Endothelial cell of umbilical vein (primary cell): ENCODE measurements at regions not wholly inside any gene's neighbourhood (a gene's known extent, or its start where the extent isn't known, plus 50 kb on each side); places are given as distances from the start of the nearest gene placed in this dataset.

ENCODE experiments used
- BruUV-seq: library from RNA; stranded (reverse); fragments of 400-500 nt; replicated peaks from 2 replicates; lab custom pipeline; 2021; lab: Mats Ljungman, UMichigan
- CTCF ChIA-PET: fragments of 300-600, 350-600 bp; sonication (Branson Sonifier 250); formaldehyde crosslinking; loops from one replicate; lab custom pipeline; 2021; ENCODE audit warnings: antibody characterized with exemption, inconsistent platforms; lab: Charles Lee
- POLR2A ChIA-PET: fragments of 300-600, 350-600 bp; sonication (Branson Sonifier 250); formaldehyde crosslinking; loops from one replicate; lab custom pipeline; 2021; ENCODE audit warnings: antibody characterized with exemption, inconsistent platforms; lab: Charles Lee
- DNase-seq: peaks from one replicate; pipeline ENCODE4 v3.0.0-alpha.2; 2011; ENCODE audit warnings: low read depth, low spot score
- FAIRE-seq: peaks from 2 replicates; lab custom pipeline; 2011; peaks lifted over from hg19 to GRCh38; lab: Jason Lieb, UNC
- H2AFZ ChIP-seq: 2 replicates; pipeline ENCODE4 v1.6.0; 2012; ENCODE audit warnings: low read depth, low read length, control low read depth, inconsistent platforms
- H3K27ac ChIP-seq: 2 replicates; pipeline ENCODE4 v1.5.1; 2011; ENCODE audit warnings: low read depth, mild to moderate bottlenecking, control low read depth, low read length, moderate library complexity; ENCODE audit not compliant: insufficient read depth
- H3K27me3 ChIP-seq, 2 experiments: 2 replicates each; pipeline versions ENCODE4 v1.6.0 to v1.6.1; 2011; ENCODE audit warnings: low read length in 2 of 2, mixed read lengths in 1 of 2; ENCODE audit not compliant: control insufficient read depth in 2 of 2, insufficient read depth in 2 of 2
- H3K36me3 ChIP-seq, 2 experiments: 2 replicates in 1 of 2; 3 replicates in 1 of 2; pipeline ENCODE4 v1.5.1; 2011; ENCODE audit warnings: low read length in 2 of 2, mild to moderate bottlenecking in 1 of 2, moderate library complexity in 1 of 2; ENCODE audit not compliant: control insufficient read depth in 2 of 2, insufficient read depth in 2 of 2; ENCODE audit errors: extremely low read depth in 1 of 2
- H3K4me1 ChIP-seq: 3 replicates; pipeline ENCODE4 v1.5.1; 2011; ENCODE audit warnings: mild to moderate bottlenecking, low read length; ENCODE audit not compliant: control insufficient read depth, insufficient read depth; ENCODE audit errors: extremely low read depth
- H3K4me2 ChIP-seq: 2 replicates; pipeline ENCODE4 v1.6.1; 2011; ENCODE audit warnings: low read length, control low read depth, mixed read lengths; ENCODE audit not compliant: insufficient read depth
- H3K4me3 ChIP-seq, 3 experiments: fragments of 200-600 bp in 1 of 3; sonication (generic), shearing (Covaris generic) in 1 of 3; replicated peaks in 1 of 3; 2 replicates each; pipeline ENCODE4 v1.5.1; 2011 to 2016; ENCODE audit warnings: control low read depth in 3 of 3, low read length in 3 of 3, mild to moderate bottlenecking in 2 of 3, inconsistent platforms in 1 of 3, low read depth in 1 of 3, moderate library complexity in 1 of 3; ENCODE audit not compliant: insufficient read depth in 1 of 3
- H3K79me2 ChIP-seq: 2 replicates; pipeline ENCODE4 v1.6.0; 2012; ENCODE audit warnings: low read length, inconsistent platforms; ENCODE audit not compliant: control insufficient read depth, insufficient read depth
- H3K9ac ChIP-seq: replicated peaks from 2 replicates; pipeline ENCODE3; 2011; ENCODE audit warnings: low read length, control low read depth; ENCODE audit not compliant: insufficient read depth; ENCODE audit errors: extremely low read depth
- H3K9me1 ChIP-seq: replicated peaks from 3 replicates; pipeline ENCODE4 v1.6.0; 2011; ENCODE audit warnings: mild to moderate bottlenecking, low read length; ENCODE audit not compliant: control insufficient read depth, insufficient read depth; ENCODE audit errors: extremely low read depth
- H3K9me3 ChIP-seq: replicated peaks from 2 replicates; pipeline ENCODE4 v1.5.1; 2012; ENCODE audit warnings: low read length, inconsistent platforms; ENCODE audit not compliant: control insufficient read depth, insufficient read depth
- H4K20me1 ChIP-seq: replicated peaks from 2 replicates; pipeline ENCODE3; 2011; ENCODE audit warnings: mild to moderate bottlenecking, low read length; ENCODE audit not compliant: control insufficient read depth, insufficient read depth; ENCODE audit errors: extremely low read depth
- CTCF ChIP-seq, 2 donors: IDR thresholded peaks; 1 replicate in 1 of 2; 2 replicates in 1 of 2; pipeline ENCODE4 v1.5.1; 2011; ENCODE audit warnings: low read length in 2 of 2, mild to moderate bottlenecking in 2 of 2, moderate library complexity in 2 of 2, control low read depth in 1 of 2, inconsistent platforms in 1 of 2, low read depth in 1 of 2; ENCODE audit not compliant: insufficient read depth in 1 of 2; ENCODE audit errors: extremely low read depth in 1 of 2
- EZH2 ChIP-seq: IDR thresholded peaks from 2 replicates; pipeline ENCODE4 v1.6.1; 2012; ENCODE audit warnings: borderline replicate concordance, low read depth, mild to moderate bottlenecking, moderate library complexity, low read length, inconsistent platforms; ENCODE audit not compliant: severe bottlenecking
- FOS ChIP-seq: IDR thresholded peaks from 2 replicates; pipeline ENCODE4 v1.6.1; 2011; ENCODE audit warnings: mild to moderate bottlenecking, low read length, moderate library complexity, borderline replicate concordance; ENCODE audit not compliant: insufficient read depth
- GATA2 ChIP-seq: IDR thresholded peaks from 2 replicates; pipeline ENCODE4 v1.7.0; 2011; ENCODE audit warnings: low read depth, mild to moderate bottlenecking, moderate library complexity, mixed read lengths, low read length; ENCODE audit not compliant: insufficient read length, insufficient read depth
- JUN ChIP-seq: IDR thresholded peaks from 2 replicates; pipeline ENCODE4 v1.6.1; 2011; ENCODE audit warnings: borderline replicate concordance, low read depth; ENCODE audit not compliant: insufficient read length, insufficient read depth
- MAX ChIP-seq: IDR thresholded peaks from 2 replicates; pipeline ENCODE4 v1.6.1; 2011; ENCODE audit not compliant: insufficient read depth, insufficient read length
- MYC ChIP-seq: IDR thresholded peaks from one replicate; pipeline ENCODE4 v1.6.1; 2011; ENCODE audit warnings: mild to moderate bottlenecking, low read depth, low read length
- POLR2A ChIP-seq: IDR thresholded peaks from 2 replicates; pipeline ENCODE4 v1.6.1; 2012; ENCODE audit warnings: low read depth, mild to moderate bottlenecking, control low read depth, low read length
- POLR2AphosphoS5 ChIP-seq: IDR thresholded peaks from 2 replicates; pipeline ENCODE4 v1.6.1; 2012; ENCODE audit warnings: low read depth, mild to moderate bottlenecking, control low read depth, low read length, moderate library complexity; ENCODE audit not compliant: insufficient read depth
- dilution Hi-C: fragments of 300-500 bp; cut with MboI; formaldehyde crosslinking; loops from one replicate; pipeline ENCODE4 v1.15.0; 2019; ENCODE audit warnings: low sequenced_read_pairs; ENCODE audit not compliant: extremely low pct_ligation_motif_present
- intact Hi-C: fragments of 100-400 bp; cut with micrococcal nuclease; formaldehyde crosslinking; loops from one replicate; pipeline ENCODE4 v1.10.0; 2022

DNA sequence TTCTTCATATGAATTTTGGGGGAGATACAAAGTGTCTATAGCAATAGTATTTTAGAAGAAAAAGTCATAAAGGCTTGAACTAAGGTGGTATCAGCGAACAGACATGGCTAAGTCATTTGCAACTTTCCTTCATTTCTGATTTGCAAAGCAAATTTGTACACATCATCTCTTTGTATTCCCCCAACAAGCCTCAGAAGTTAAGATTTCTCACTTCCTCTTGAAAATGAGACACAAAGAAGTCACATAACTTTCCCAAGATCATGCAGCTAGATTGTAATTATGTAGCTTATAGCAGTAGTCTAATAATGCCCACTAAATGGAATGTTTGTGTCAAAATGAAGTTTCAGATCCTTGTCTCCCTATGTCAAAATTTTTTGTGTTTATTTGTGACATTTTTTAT lies 709.8 kb upstream of the HS3ST1 start:
- ChIA-PET POLR2A (no interaction called here), CTCF (no interaction called here)
- H3K9me3 ChIP-seq = no peaks in the 10 kb centered on the region
- no peaks in the 10 kb centered on the region for H3K4me1 ChIP-seq
- H3K79me2 ChIP-seq = no peaks in the 10 kb centered on the region
- no peaks in the 10 kb centered on the region for H3K36me3 ChIP-seq
- H3K27me3 ChIP-seq = no peaks in the 10 kb centered on the region
- TF ChIP-seq CTCF (IDR thresholded peaks at IDR 0.05; ENCODE audit: extremely low read depth in 1 of 2, insufficient read depth in 1 of 2, low read depth in 1 of 2, low read length in 2 of 2) (no peak), POLR2A (no peak), MAX (no peak), POLR2AphosphoS5 (no peak), GATA2 (no peak), JUN (no peak), MYC (no peak), FOS (no peak), EZH2 (no peak)
- intact Hi-C loops (no loop called here), dilution Hi-C loops (no loop called here)
- FAIRE-seq = no peak
- H3K9me1 ChIP-seq = no peaks in the 10 kb centered on the region
- no peak overlapping the region for H2AFZ ChIP-seq
- BruUV-seq = no TSS peak
- H3K9ac ChIP-seq = no peak overlapping the region
- no peak overlapping the region for H3K4me3 ChIP-seq
- H3K27ac ChIP-seq = no peak overlapping the region
- H3K4me2 ChIP-seq = no peak overlapping the region
- DNase-seq = no peak
- H4K20me1 ChIP-seq = no peaks in the 10 kb centered on the region
